ENCODE measurements at regions not wholly inside any gene's neighbourhood (a gene's known extent, or its start where the extent isn't known, plus 50 kb on each side); places are given as distances from the start of the nearest gene placed in this dataset.

- DNase-seq: no peak
- no peak overlapping the region for H3K4me3 ChIP-seq (ENCODE audit: low read depth, low read length)
- in situ Hi-C loops (cut with HindIII; ENCODE audit: low pct_ligation_motif_present, low sequenced_read_pairs): no loop called here
- H3K27ac ChIP-seq: no peak overlapping the region
- TF ChIP-seq CTCF (IDR thresholded peaks at IDR 0.05; ENCODE audit: low read depth, low read length, missing control alignments): no peak
- H3K36me3 ChIP-seq (replicated peaks): no peaks in the 10 kb centered on the region
- no peaks in the 10 kb centered on the region for H3K27me3 ChIP-seq (replicated peaks)
Observed at GRCh38 chr2:235141411-235142128, 189.8 kb downstream of the SH3BP4 start.

- no peaks in the 10 kb centered on the region for H3K27me3 ChIP-seq (replicated peaks)
- no peak overlapping the region for H3K27ac ChIP-seq
- DNase-seq: no peak
- H3K36me3 ChIP-seq (replicated peaks): no peaks in the 10 kb centered on the region
- H3K4me3 ChIP-seq (ENCODE audit: low read depth, low read length): no peak overlapping the region
- TF ChIP-seq CTCF (IDR thresholded peaks at IDR 0.05; ENCODE audit: low read depth, low read length, missing control alignments): no peak
- in situ Hi-C loops (cut with HindIII; ENCODE audit: low pct_ligation_motif_present, low sequenced_read_pairs): no loop called here
Observed at GRCh38 chr2:235142601-235143000, 190.8 kb downstream of the SH3BP4 start.

- no peak for TF ChIP-seq CTCF (IDR thresholded peaks at IDR 0.05; ENCODE audit: low read depth, low read length, missing control alignments)
- Histone ChIP-seq H3K4me3 (ENCODE audit: low read depth, low read length) (no peak overlapping the region), H3K36me3 (replicated peaks) (no peaks in the 10 kb centered on the region), H3K27ac (no peak overlapping the region), H3K27me3 (replicated peaks) (no peaks in the 10 kb centered on the region)
- no peak for DNase-seq
- in situ Hi-C loops (cut with HindIII; ENCODE audit: low pct_ligation_motif_present, low sequenced_read_pairs): no loop called here
Observed at GRCh38 chr2:235143789-235144188, 192.0 kb downstream of the SH3BP4 start.

GRCh38 chr2:235144291-235144690 lies 192.5 kb downstream of the SH3BP4 start:
- TF ChIP-seq CTCF (IDR thresholded peaks at IDR 0.05; ENCODE audit: low read depth, low read length, missing control alignments): no peak
- in situ Hi-C loops (cut with HindIII; ENCODE audit: low pct_ligation_motif_present, low sequenced_read_pairs): no loop called here
- H3K27me3 ChIP-seq (replicated peaks): no peaks in the 10 kb centered on the region

GRCh38 chr2:235146206-235146605 lies 194.4 kb downstream of the SH3BP4 start:
- DNase-seq: no peak
- Histone ChIP-seq H3K27ac (no peak overlapping the region), H3K36me3 (replicated peaks) (no peaks in the 10 kb centered on the region), H3K27me3 (replicated peaks) (no peaks in the 10 kb centered on the region), H3K4me3 (ENCODE audit: low read depth, low read length) (no peak overlapping the region)
- TF ChIP-seq CTCF (IDR thresholded peaks at IDR 0.05; ENCODE audit: low read depth, low read length, missing control alignments): no peak
- in situ Hi-C loops (cut with HindIII; ENCODE audit: low pct_ligation_motif_present, low sequenced_read_pairs): no loop called here

More at GRCh38 chr2:235144291-235144690, 192.5 kb downstream of the SH3BP4 start:
- DNase-seq: no peak
- Histone ChIP-seq H3K27ac (no peak overlapping the region), H3K4me3 (ENCODE audit: low read depth, low read length) (no peak overlapping the region), H3K36me3 (replicated peaks) (no peaks in the 10 kb centered on the region)

Data from brain microvascular endothelial cell (primary cell).